SK-N-MC (cell line): ENCODE measurements at regions not wholly inside any gene's neighbourhood (a gene's known extent, or its start where the extent isn't known, plus 50 kb on each side); places are given as distances from the start of the nearest gene placed in this dataset.

Experiments used
- EZH2 ChIP-seq: fragments of 200-600 bp; sonication (generic); IDR thresholded peaks from one replicate; pipeline ENCODE4 v1.6.1; 2017; ENCODE audit warnings: antibody characterized with exemption
- POLR2AphosphoS5 ChIP-seq: IDR thresholded peaks from 2 replicates; pipeline ENCODE4 v1.6.1; 2012; ENCODE audit warnings: mild to moderate bottlenecking, low read depth, low read length, borderline replicate concordance

GRCh38 chr2:152240559-152241231 is 65.1 kb upstream of the STAM2 start:
- TF ChIP-seq POLR2AphosphoS5, result no peak
- no peak for TF ChIP-seq EZH2
